HCT116 (cell line): ENCODE measurements at regions not wholly inside any gene's neighbourhood (a gene's known extent, or its start where the extent isn't known, plus 50 kb on each side); places are given as distances from the start of the nearest gene placed in this dataset.

Source experiments
- EZH2phosphoT487 ChIP-seq: fragments of 200-600 bp; IDR thresholded peaks from 2 replicates; pipeline ENCODE4 v1.6.1; 2018; ENCODE audit warnings: antibody characterized with exemption, borderline replicate concordance
- POLR2A ChIP-seq: IDR thresholded peaks from 2 replicates; pipeline ENCODE4 v1.7.0; 2011; ENCODE audit warnings: borderline replicate concordance; ENCODE audit not compliant: insufficient read depth, insufficient read length; ENCODE audit errors: extremely low read depth
- POLR2AphosphoS5 ChIP-seq: IDR thresholded peaks from 2 replicates; pipeline ENCODE4 v1.6.1; 2011; ENCODE audit warnings: mild to moderate bottlenecking, low read depth, low read length, moderate library complexity
- SIN3A ChIP-seq: IDR thresholded peaks from 2 replicates; pipeline ENCODE4 v1.6.1; 2012; ENCODE audit warnings: low read depth

DNA sequence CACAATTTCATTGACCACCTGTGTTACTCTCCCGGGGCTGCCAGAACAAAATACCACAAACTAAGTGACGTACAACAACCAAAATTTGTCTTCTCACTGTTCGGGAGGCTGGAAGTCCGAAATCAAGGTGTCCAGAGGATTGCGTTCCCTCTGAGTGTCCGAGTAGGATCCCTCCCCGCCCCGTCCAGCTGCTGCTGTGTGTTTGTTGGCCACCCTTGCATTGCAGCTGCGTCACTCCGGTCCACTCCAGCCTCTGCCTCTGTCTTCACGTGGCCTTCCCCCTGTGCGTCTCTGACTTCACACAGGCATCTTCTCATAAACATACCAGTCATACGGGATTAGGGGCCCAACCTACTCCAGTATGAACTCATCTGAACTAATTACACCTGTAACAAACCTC lies 251.8 kb upstream of the SMIM21 start:
- TF ChIP-seq POLR2AphosphoS5 (no peak), SIN3A (no peak), EZH2phosphoT487 (no peak), POLR2A (no peak)
